GM18909 (cell line): ENCODE measurements at regions not wholly inside any gene's neighbourhood (a gene's known extent, or its start where the extent isn't known, plus 50 kb on each side); places are given as distances from the start of the nearest gene placed in this dataset.
A peak's percentile ranks its signal among the peaks of the same experiment; 100 is the strongest.
"Not testable (repeated sequence)": the region's sequence is repeated elsewhere in the genome, so short reads cannot be mapped to it uniquely, and the experiment has no call there.

Source experiments
- ATAC-seq: cut with Tn5 transposase; IDR thresholded peaks from one replicate; pipeline ENCODE4 v1.9.1; 2021; ENCODE audit warnings: mild to moderate bottlenecking; ENCODE audit not compliant: unreplicated experiment, poor library complexity

DNA sequence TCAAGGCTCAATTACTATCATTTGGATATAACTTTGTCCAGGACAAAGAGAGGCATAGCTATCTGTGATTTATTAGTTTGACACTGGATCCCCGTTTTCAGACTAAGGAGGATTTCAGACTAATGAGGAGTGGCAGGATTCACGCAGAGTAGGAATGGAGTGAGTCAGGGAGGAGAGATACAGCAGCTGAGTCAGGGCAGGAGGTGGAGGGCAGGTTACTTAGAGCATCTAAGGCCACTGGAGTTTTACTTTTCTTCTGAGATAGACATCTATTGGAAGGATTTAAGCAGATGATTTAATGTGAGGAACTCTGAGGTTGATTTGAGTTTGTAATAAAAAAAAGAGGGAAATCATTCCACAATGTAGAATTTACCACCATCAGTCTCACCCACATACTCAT is 110.6 kb downstream of the RPIA start:
- not testable (repeated sequence) for ATAC-seq

- no peak for ATAC-seq
Measured at GRCh38 chr2:88807237-88807962, 115.9 kb downstream of the RPIA start.

GRCh38 chr2:88808083-88808482 is 116.6 kb downstream of the RPIA start:
- no peak for ATAC-seq

- ATAC-seq, result no peak
Measured at GRCh38 chr2:88808652-88809051, 117.2 kb downstream of the RPIA start.

DNA sequence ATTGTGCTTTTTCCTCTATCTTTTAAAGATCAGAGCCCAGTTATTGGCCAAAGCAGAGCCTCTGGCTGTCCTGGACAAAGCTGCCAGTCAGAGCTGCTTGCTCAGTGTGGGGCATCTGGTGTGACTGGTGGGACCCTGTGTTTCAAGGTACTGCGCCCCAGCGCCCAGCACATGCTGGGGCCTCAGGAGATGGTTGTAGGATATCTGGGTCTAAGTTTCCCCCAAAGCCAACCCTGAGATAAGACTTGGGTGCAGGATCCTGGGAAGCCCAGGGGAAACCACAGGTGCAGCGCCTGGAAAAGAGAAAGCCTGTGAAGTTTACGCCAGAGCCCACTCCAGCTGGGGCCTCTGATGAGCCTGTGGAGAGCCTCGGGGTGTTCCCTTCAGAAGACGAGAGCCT is 117.7 kb downstream of the RPIA start:
- no peak for ATAC-seq

- peak; percentile 82 for ATAC-seq
Measured at GRCh38 chr2:88810017-88810416, 118.5 kb downstream of the RPIA start.

- no peak for ATAC-seq
Measured at GRCh38 chr2:88810488-88810887, 119.0 kb downstream of the RPIA start.

DNA sequence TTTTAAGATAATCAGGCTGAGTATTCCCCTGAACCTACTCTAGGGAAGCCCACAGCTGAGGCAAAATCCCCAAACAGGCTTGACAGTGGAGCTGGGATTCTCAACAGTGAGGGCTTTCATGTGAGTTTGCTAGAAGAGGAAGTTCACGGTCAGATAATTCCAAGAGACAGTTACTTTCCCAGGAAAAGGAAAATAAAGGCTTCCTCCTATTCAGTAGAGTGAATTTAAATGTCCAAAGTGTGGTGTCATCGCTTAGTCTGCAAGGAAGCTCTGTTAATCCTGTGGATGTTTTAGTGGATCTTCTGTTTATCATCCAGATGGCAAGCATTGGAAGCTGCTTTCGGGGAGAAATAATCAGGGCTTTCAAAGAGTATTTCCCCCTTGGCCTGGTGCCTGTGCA is 119.8 kb downstream of the RPIA start:
- no peak for ATAC-seq

GRCh38 chr2:88811681-88812080 is 120.2 kb downstream of the RPIA start:
- ATAC-seq, result no peak

GRCh38 chr2:88813612-88814011 is 122.1 kb downstream of the RPIA start:
- no peak for ATAC-seq

GRCh38 chr2:88815282-88815681 is 123.8 kb downstream of the RPIA start:
- ATAC-seq, result no peak

DNA sequence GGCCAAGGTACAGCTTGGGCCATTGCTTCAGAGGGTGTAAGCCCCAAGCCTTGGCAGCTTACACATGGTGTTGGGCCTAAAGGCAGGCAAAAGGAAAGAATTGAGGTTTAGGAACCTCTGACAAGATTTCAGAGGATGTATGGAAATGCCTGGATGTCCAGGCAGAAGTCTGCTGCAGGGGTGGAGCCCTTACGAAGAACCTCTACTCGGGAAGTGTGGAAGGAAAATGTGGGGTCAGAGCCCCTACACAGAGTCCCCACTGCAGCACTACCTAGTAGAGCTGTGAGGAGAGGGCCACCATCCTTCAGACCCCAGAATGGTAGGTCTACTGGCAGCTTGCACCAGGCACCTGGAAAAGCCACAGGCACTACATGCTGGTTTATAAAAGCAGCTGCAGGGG is 124.2 kb downstream of the RPIA start:
- no peak for ATAC-seq

GRCh38 chr2:88818381-88818780 is 126.9 kb downstream of the RPIA start:
- no peak for ATAC-seq

- no peak for ATAC-seq
Measured at GRCh38 chr2:88824951-88825350, 133.5 kb downstream of the RPIA start.

GRCh38 chr2:88826399-88826798 is 134.9 kb downstream of the RPIA start:
- no peak for ATAC-seq

DNA sequence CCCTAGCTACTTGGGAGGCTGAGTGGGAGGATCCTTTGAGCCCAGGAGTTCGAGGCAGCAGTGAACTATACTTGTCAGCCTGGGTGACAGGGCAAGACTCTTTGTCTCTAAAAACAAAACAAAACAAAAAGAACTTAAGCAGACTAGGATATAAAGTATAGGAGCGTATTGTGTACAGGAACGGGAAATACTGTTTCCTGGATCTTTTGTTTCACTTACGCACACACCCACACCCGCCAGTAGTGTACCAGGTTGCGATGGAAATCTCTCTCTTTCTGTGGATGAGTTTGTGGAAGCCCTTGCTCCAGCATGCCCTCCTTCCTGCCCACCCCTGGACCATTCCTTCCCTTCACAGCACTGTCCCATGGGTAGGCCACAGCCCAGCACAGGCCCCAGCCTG is 136.3 kb downstream of the RPIA start:
- ATAC-seq, result no peak

DNA sequence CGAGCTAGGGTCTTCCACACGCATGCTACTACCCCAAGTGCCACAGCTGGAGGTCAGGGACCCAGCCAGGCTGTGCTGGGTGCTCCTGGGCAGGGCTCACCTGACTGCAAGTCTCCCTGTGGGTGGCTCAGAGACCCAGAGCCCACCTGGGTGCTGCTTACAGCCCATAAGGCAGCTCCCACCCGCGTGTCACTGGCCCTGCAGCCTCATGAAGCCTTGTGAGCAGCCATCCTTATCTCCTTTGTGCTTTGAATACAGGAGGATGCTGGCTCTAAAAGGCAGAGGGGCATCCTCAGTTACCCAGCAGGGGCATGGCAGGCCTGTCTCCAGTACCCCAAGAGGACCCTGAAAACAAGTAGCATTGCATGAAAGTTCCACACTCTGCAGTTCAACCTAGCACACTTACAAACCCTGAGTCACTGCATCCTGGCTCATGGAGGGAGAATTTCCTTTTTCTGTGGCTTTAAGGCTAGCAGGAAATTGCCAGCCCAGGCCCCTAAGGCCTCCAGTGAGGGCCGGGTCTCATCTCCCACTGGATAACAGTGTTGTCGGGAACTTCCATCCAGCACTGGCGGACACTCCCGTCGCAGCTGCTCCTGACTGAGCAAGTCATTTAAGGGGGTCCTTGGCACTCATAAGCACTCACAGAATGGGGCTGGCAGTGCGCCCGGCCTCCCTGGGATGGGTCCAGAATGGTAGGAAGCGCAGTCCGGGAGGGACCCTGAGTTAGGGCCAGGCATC is 137.1 kb downstream of the RPIA start:
- no peak for ATAC-seq

DNA sequence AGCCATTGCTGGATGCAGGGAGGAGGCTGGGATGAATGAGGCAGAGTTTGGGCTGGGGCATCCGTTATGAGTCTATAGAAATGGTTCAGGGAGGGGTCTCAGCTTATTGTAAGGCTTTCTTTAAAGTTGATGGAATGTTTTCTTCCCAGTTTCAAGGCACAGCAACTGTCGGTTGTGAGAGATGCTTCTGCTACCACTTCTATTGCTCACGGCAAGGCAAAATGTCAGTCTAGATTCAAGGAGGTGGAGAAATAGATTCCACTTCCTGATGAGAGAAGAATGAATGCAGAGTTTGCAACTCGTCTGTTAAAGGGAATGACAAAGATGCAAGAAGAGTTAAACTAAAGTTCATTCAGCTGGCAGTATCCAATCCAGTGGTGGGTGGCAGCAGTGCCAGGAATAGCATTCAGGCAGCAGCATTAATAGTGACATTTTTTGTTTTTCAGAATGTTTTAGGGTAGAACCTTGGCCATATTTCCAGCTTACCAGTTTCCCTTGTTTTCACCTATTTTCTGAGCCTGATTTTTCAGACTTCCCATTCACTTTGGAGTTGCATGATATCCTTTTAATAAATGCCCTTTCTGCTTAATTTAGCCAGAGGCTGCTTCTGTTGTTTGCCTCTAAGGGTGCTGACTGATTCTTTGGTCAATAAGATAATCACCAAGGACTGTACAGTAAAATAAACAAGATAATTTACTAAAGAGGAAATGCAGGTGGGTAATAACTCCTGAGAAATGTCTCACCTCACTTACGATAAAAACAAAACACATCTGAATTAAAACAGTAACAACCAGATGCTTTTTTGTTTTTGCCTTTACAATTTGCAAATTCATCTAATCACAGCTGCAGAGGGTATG is 138.4 kb downstream of the RPIA start:
- no peak for ATAC-seq

GRCh38 chr2:88831071-88831791 is 139.8 kb downstream of the RPIA start:
- no peak for ATAC-seq

GRCh38 chr2:88831792-88832248 is 140.3 kb downstream of the RPIA start:
- ATAC-seq, result peak; percentile 81
